NB4 (cell line): ENCODE measurements at regions not wholly inside any gene's neighbourhood (a gene's known extent, or its start where the extent isn't known, plus 50 kb on each side); places are given as distances from the start of the nearest gene placed in this dataset.

ENCODE experiments used
- CTCF ChIP-seq: IDR thresholded peaks from one replicate; pipeline ENCODE4 v1.5.1; 2012; ENCODE audit warnings: low read depth, low read length
- MYC ChIP-seq: IDR thresholded peaks from 2 replicates; pipeline ENCODE4 v1.6.1; 2011; ENCODE audit warnings: low read depth, low read length
- POLR2A ChIP-seq: IDR thresholded peaks from 2 replicates; pipeline ENCODE4 v1.6.1; 2011; ENCODE audit warnings: mild to moderate bottlenecking; ENCODE audit not compliant: insufficient read length; ENCODE audit errors: extremely low read depth
- TF ChIP-seq, protein P1 (sequence below): IDR thresholded peaks from 2 replicates; pipeline ENCODE4 v1.6.1; 2011; ENCODE audit warnings: low read depth, low read length

DNA sequence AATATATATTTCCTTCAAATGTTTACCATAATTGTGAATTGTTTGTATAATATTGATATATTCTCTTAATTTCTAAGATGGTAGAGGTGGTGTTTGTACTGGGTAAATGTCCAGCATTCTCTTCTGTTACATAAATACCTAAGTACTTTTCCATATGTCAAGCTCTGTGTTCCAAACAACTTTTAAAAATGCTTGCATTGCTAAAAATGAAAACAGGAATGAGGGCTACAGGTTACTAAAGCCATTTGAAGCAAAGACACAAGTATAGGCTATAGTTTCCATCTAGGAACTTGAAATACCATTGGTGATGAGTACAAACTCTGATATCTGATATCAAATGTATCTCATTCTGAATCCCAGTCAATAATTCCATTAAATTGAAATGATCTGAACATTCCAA is 233.6 kb upstream of the SORCS1 start:
- TF ChIP-seq CTCF (no peak), MYC (no peak), POLR2A (no peak)
- TF ChIP-seq, protein P1, sequence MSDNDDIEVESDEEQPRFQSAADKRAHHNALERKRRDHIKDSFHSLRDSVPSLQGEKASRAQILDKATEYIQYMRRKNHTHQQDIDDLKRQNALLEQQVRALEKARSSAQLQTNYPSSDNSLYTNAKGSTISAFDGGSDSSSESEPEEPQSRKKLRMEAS, result no peak
